Stimulated activated naive CD4-positive, alpha-beta T cell treated with Interleukin-2 at 50 U/mL for 16 hours (primary cell): ENCODE measurements at regions not wholly inside any gene's neighbourhood (a gene's known extent, or its start where the extent isn't known, plus 50 kb on each side); places are given as distances from the start of the nearest gene placed in this dataset.
"Not testable (repeated sequence)": the region's sequence is repeated elsewhere in the genome, so short reads cannot be mapped to it uniquely, and the experiment has no call there.

ENCODE experiments used
- DNase-seq: peaks from one replicate; lab custom pipeline; 2025; lab: John Stamatoyannopoulos, UW

GRCh38 chr16:21534561-21534960 lies 64.8 kb upstream of the METTL9 start:
- not testable (repeated sequence) for DNase-seq

- DNase-seq = not testable (repeated sequence)
These were observed 64.2 kb upstream of the METTL9 start for GRCh38 chr16:21535201-21535600.

- not testable (repeated sequence) for DNase-seq
These were observed 62.6 kb upstream of the METTL9 start for GRCh38 chr16:21536740-21537139.

GRCh38 chr16:21537598-21537997 lies 61.8 kb upstream of the METTL9 start:
- DNase-seq = not testable (repeated sequence)

GRCh38 chr16:21539107-21539618 lies 60.2 kb upstream of the METTL9 start:
- not testable (repeated sequence) for DNase-seq

GRCh38 chr16:21540770-21541433 lies 58.5 kb upstream of the METTL9 start:
- DNase-seq = peak; percentile 52

GRCh38 chr16:21541611-21542051 lies 57.7 kb upstream of the METTL9 start:
- not testable (repeated sequence) for DNase-seq

GRCh38 chr16:21542075-21542474 lies 57.3 kb upstream of the METTL9 start:
- DNase-seq = not testable (repeated sequence)

GRCh38 chr16:21542491-21543124 lies 56.8 kb upstream of the METTL9 start:
- not testable (repeated sequence) for DNase-seq

GRCh38 chr16:21543151-21543836 lies 56.1 kb upstream of the METTL9 start:
- DNase-seq = not testable (repeated sequence)

- not testable (repeated sequence) for DNase-seq
These were observed 53.6 kb upstream of the METTL9 start for GRCh38 chr16:21545664-21546326.

- DNase-seq = not testable (repeated sequence)
These were observed 50.0 kb upstream of the METTL9 start for GRCh38 chr16:21549396-21549795.
